HEK293 (cell line): ENCODE measurements at regions not wholly inside any gene's neighbourhood (a gene's known extent, or its start where the extent isn't known, plus 50 kb on each side); places are given as distances from the start of the nearest gene placed in this dataset.

ENCODE experiments used
- BCL11B ChIP-seq: fragments of 450-650 bp; formaldehyde crosslinking; IDR thresholded peaks from 2 replicates; pipeline ENCODE4 v1.5.1; 2016; ENCODE audit warnings: low read depth, missing biosample characterization, missing genetic modification characterization
- CTCF ChIP-seq: fragments of 450-650 bp; formaldehyde crosslinking; IDR thresholded peaks from 2 replicates; pipeline ENCODE4 v1.5.1; 2016; ENCODE audit warnings: missing biosample characterization, missing genetic modification characterization
- GLI2 ChIP-seq: fragments of 450-650 bp; formaldehyde crosslinking; IDR thresholded peaks from 2 replicates; pipeline ENCODE4; 2017; ENCODE audit warnings: missing biosample characterization, missing genetic modification characterization, low read depth, borderline replicate concordance
- KLF1 ChIP-seq: fragments of 450-650 bp; formaldehyde crosslinking; IDR thresholded peaks from 2 replicates; pipeline ENCODE4 v1.5.1; 2016; ENCODE audit warnings: missing biosample characterization, missing genetic modification characterization
- MZF1 ChIP-seq: fragments of 450-650 bp; formaldehyde crosslinking; IDR thresholded peaks from 2 replicates; pipeline ENCODE4 v1.5.1; 2017; ENCODE audit warnings: missing biosample characterization, missing genetic modification characterization, borderline replicate concordance
- REST ChIP-seq: fragments of 450-650 bp; formaldehyde crosslinking; IDR thresholded peaks from 2 replicates; pipeline ENCODE4 v1.5.1; 2016; ENCODE audit warnings: missing biosample characterization, missing genetic modification characterization
- YY1 ChIP-seq: fragments of 450-650 bp; formaldehyde crosslinking; IDR thresholded peaks from 2 replicates; pipeline ENCODE4 v1.5.1; 2018; ENCODE audit warnings: missing biosample characterization, missing genetic modification characterization
- ZFP3 ChIP-seq: fragments of 450-650 bp; formaldehyde crosslinking; IDR thresholded peaks from 2 replicates; pipeline ENCODE4 v1.5.1; 2016; ENCODE audit warnings: low read depth, missing biosample characterization, missing genetic modification characterization
- ZNF398 ChIP-seq: fragments of 450-650 bp; formaldehyde crosslinking; IDR thresholded peaks from 2 replicates; pipeline ENCODE4 v1.5.1; 2017; ENCODE audit warnings: missing biosample characterization, missing genetic modification characterization
- ZNF513 ChIP-seq: fragments of 450-650 bp; IDR thresholded peaks from 2 replicates; pipeline ENCODE4 v1.5.1; 2018; ENCODE audit warnings: missing biosample characterization, missing genetic modification characterization
- ZNF777 ChIP-seq: fragments of 450-650 bp; formaldehyde crosslinking; IDR thresholded peaks from 2 replicates; pipeline ENCODE4 v1.5.1; 2017; ENCODE audit warnings: missing biosample characterization, missing genetic modification characterization, borderline replicate concordance

GRCh38 chr11:38014405-38014804, 1416.4 kb upstream of the RAG2 start:
- TF ChIP-seq KLF1 (no peak), MZF1 (tag by site-specific recombination) (no peak), YY1 (tag by site-specific recombination) (no peak), ZFP3 (tag by site-specific recombination) (no peak), CTCF (no peak), ZNF398 (no peak), REST (no peak), GLI2 (tag by site-specific recombination) (no peak), BCL11B (tag by site-specific recombination) (no peak), ZNF777 (tag by site-specific recombination) (no peak), ZNF513 (tag by site-specific recombination) (no peak)
